ENCODE measurements at regions not wholly inside any gene's neighbourhood (a gene's known extent, or its start where the extent isn't known, plus 50 kb on each side); places are given as distances from the start of the nearest gene placed in this dataset.

GRCh38 chr2:14304326-14304725, 328.2 kb upstream of the LRATD1 start:
- ATAC-seq (no peak), DNase-seq (ENCODE audit: low spot score) (no peak)
- Mint-ChIP-seq H3K36me3 (ENCODE audit: low read depth) (no peaks in the 10 kb centered on the region), H3K27me3 (ENCODE audit: insufficient read depth, low read depth, poor library complexity) (peaks cover 1% of the 10 kb centered on the region), H3K4me1 (no peaks in the 10 kb centered on the region; the same call in 2 of the 3 replicates), H3K9me3 (no peaks in the 10 kb centered on the region; the same call in 2 of the 3 replicates), H3K27ac (no peak overlapping the region), H3K4me3 (no peak overlapping the region)
- H3K9me2 ChIP-seq (ENCODE audit: insufficient read depth) = 0 out of 2 replicates have a peak, but pooled peaks cover 3% of the 10 kb centered on the region
- no peak overlapping the region for H3K4me2 ChIP-seq
- no peaks in the 10 kb centered on the region for H3K36me3 ChIP-seq (ENCODE audit: insufficient read depth)
- no peak overlapping the region for H3K4me3 ChIP-seq
- H3K27me3 ChIP-seq (ENCODE audit: insufficient read depth) = no peaks in the 10 kb centered on the region
- H3K79me2 ChIP-seq (replicated peaks; ENCODE audit: insufficient read depth) = no peaks in the 10 kb centered on the region
- no peak overlapping the region for H2AFZ ChIP-seq
- TF ChIP-seq NANOG (IDR thresholded peaks at IDR 0.05; ENCODE audit: borderline replicate concordance) = no peak
- no peaks in the 10 kb centered on the region for H3K4me1 ChIP-seq (ENCODE audit: insufficient read depth)
- H4K20me1 ChIP-seq (replicated peaks; ENCODE audit: insufficient read depth) = no peaks in the 10 kb centered on the region
- no peaks in the 10 kb centered on the region for H3F3A ChIP-seq (replicated peaks; ENCODE audit: low read depth)
- H3K27ac ChIP-seq (ENCODE audit: low read depth) = no peak overlapping the region

GRCh38 chr2:14306268-14306861, 326.2 kb upstream of the LRATD1 start:
- no peak for TF ChIP-seq POLR2AphosphoS5 (IDR thresholded peaks at IDR 0.05; ENCODE audit: low read depth)
- no peak for TF ChIP-seq ZNF114 (CRISPR knock-in tag; IDR thresholded peaks at IDR 0.05)
- no peak for TF ChIP-seq CTCF (conservative IDR thresholded peaks at IDR 0.05; ENCODE audit: low read depth in 2 of 2)
- TF ChIP-seq STAT1 (IDR thresholded peaks at IDR 0.05; ENCODE audit: unreplicated experiment) = no peak
- no peak for TF ChIP-seq ZNF462 (CRISPR knock-in tag; IDR thresholded peaks at IDR 0.05)
- Mint-ChIP-seq H3K4me1 (no peaks in the 10 kb centered on the region; the same call in 2 of the 3 replicates), H3K4me3 (no peak overlapping the region), H3K9me3 (no peaks in the 10 kb centered on the region), H3K36me3 (ENCODE audit: low read depth) (no peaks in the 10 kb centered on the region), H3K27ac (no peak overlapping the region), H3K27me3 (ENCODE audit: insufficient read depth, low read depth, poor library complexity) (peaks cover 1% of the 10 kb centered on the region)
- DNase-seq (ENCODE audit: low spot score) (no peak), ATAC-seq (no peak)
- H3K4me2 ChIP-seq = no peak overlapping the region
- no peak overlapping the region for H3K4me3 ChIP-seq
- no peaks in the 10 kb centered on the region for H4K20me1 ChIP-seq (replicated peaks; ENCODE audit: insufficient read depth)
- H3K27me3 ChIP-seq (ENCODE audit: insufficient read depth) = no peaks in the 10 kb centered on the region
- no peak overlapping the region for H2AFZ ChIP-seq
- peaks cover 9% of the 10 kb centered on the region; the same call in 1 of the 2 replicates for H3K9me2 ChIP-seq (ENCODE audit: insufficient read depth)
- no peak overlapping the region for H3K27ac ChIP-seq (ENCODE audit: low read depth)
- no peaks in the 10 kb centered on the region for H3K36me3 ChIP-seq (ENCODE audit: insufficient read depth)
- H3K4me1 ChIP-seq (ENCODE audit: insufficient read depth) = no peaks in the 10 kb centered on the region
- no peaks in the 10 kb centered on the region for H3F3A ChIP-seq (replicated peaks; ENCODE audit: low read depth)
- H3K79me2 ChIP-seq (replicated peaks; ENCODE audit: insufficient read depth) = no peaks in the 10 kb centered on the region
